Glomerular visceral epithelial cell (primary cell): ENCODE measurements at regions not wholly inside any gene's neighbourhood (a gene's known extent, or its start where the extent isn't known, plus 50 kb on each side); places are given as distances from the start of the nearest gene placed in this dataset.

Experiments used
- DNase-seq: peaks from one replicate; pipeline ENCODE4 v3.0.0-alpha.2; 2016; ENCODE audit errors: extremely low spot score

DNA sequence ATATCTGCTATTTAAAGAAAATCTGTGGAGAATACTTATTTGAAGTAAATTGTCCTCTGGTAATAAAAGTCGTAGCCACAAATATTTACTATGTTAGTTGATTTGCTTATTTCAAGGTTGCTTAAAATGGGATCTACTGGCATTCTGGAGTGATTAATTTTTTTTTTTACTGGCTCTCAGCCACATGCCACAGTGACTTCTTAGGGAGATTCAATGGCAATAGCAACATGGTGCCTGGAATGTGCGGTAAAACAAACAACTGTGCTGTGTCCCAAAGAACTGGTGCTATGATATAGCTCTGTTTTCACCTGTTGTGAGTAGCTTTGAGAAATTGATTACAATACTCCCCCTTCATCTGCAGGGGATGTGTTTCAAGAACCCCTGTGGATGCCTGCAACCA, 324.3 kb downstream of the GPAT3 start:
- no peak for DNase-seq

DNA sequence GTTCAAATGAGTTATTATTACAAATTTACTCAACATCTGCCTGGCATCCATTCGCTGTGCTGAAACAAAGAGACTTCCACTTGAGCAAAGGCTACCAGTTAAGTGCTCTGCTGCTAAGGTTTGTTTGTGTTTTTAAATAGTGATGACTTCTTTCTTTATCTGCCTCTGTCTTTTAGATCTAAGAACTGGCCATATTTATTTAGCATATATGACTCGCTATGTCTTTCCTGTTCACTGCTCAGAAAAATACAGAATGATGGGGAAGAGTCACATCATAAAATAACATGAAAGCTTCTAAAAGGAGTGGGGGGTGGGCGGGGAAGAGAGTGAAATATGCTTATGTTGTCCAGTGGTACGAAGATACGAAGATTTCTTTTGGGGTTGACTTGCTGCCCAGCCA, 322.2 kb downstream of the GPAT3 start:
- DNase-seq: no peak

DNA sequence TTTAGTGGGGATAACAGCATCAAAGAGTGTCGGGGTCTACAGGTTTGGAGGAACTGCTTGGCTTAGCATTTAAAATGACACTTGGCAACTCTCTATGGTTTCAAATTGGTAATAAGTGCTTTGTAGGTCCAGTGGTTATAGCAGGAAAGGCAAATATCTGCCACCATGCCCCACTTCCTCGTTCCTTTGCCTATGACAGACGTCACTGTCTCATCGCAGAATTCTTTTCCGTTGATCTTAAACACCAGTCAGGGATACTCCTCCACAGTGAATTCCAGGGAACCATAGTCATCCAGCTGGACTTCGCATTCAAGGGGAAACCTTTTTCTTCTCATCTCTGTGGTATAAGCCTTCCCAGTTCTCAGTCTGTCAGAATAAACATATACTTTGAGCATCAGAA, 319.1 kb downstream of the GPAT3 start:
- DNase-seq: peak; percentile 95

GRCh38 chr4:83852085-83852451, 316.2 kb downstream of the GPAT3 start:
- peak; percentile 71 for DNase-seq

DNA sequence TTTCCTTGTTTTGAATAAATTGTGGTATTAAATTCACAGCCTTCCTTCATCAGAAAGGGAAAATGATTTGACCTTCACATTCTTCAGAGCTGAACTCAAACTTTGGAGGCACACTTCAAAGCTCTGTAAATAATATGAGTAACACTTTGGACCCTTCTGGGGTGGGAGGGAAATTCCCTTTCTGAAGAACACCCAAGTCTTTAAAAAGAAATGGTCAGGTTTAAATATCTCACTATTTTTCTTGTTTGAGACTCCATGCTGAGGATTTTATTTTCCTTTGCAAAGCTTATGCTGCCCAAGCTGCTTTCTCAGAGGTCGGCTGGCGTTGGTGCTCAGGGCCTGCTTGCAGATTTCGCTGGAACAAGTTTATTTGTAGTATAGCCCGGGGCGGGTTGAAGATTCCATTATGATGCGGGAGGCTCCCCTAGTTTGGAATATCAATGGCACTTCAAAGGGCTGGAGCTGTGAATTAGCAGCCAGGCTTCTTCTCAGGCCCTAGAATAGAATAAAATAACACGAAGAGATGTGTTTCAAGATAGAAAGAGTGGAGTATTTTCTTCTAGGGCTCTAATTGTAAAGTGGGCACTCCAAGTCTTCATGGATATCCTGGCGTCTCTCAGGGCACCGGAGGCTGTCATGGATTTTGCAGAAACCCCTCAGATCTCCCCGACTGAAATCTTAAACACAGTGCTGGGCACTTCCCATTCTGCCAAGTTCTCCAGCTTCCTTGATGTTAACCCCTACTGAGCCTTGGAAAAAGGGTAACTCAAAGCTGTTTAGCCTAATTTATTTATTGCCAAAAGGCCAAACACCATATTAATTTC, 315.6 kb downstream of the GPAT3 start:
- DNase-seq: peak; percentile 89

DNA sequence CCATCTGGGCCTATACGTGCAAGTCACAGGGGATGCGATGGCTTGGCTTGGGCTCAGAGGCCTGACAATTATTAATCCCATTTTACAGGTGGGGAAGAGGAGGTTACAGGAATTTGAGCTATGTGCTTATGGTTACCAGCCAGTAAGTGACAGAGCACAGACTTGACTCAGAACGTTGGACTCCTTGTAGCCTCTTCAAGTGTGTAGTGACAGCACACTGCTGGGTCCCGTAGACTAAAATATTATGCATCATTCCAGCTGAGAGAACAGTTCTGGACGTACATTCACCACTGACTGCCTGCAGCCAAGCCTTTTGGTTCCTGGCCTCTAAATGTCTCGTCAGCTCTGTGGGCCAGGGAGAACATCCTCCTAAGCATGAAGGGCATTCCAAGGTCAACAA, 314.5 kb downstream of the GPAT3 start:
- peak; percentile 95 for DNase-seq

- DNase-seq: no peak
Observed at GRCh38 chr4:83846193-83846830, 310.4 kb downstream of the GPAT3 start.

GRCh38 chr4:83839615-83840014, 303.7 kb downstream of the GPAT3 start:
- no peak for DNase-seq

DNA sequence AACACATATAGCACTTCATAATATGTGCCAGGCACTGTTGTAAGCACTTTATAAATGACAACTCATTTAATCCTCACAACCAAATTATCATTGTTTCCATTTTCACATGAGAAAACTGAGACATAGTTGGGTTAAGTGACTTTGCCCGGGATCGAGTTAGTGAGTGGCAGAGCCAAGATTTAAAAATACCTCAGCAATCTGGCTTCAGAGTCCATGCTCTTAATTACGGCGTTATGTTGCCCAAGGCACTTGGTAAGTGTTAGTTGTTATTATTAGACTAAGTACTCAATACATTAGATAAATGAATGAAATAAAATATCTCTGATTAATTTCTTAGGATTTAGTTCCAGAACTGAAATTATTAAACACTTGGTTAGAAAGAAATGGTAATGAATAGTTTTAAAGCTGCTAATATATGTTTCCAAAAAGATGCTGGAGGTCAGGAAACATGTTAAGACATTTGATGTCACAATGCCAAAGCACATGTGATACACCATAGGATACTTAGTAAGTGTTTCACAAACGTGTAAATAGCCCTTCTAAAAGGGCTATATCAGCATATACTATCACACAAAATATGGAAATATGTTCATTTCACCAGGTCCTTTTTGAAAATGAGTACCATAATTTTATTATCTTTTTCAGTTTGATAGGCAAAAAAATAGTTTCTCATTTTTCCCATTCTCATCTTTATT, 301.9 kb downstream of the GPAT3 start:
- no peak for DNase-seq

- no peak for DNase-seq
Observed at GRCh38 chr4:83833920-83834319, 298.0 kb downstream of the GPAT3 start.

DNA sequence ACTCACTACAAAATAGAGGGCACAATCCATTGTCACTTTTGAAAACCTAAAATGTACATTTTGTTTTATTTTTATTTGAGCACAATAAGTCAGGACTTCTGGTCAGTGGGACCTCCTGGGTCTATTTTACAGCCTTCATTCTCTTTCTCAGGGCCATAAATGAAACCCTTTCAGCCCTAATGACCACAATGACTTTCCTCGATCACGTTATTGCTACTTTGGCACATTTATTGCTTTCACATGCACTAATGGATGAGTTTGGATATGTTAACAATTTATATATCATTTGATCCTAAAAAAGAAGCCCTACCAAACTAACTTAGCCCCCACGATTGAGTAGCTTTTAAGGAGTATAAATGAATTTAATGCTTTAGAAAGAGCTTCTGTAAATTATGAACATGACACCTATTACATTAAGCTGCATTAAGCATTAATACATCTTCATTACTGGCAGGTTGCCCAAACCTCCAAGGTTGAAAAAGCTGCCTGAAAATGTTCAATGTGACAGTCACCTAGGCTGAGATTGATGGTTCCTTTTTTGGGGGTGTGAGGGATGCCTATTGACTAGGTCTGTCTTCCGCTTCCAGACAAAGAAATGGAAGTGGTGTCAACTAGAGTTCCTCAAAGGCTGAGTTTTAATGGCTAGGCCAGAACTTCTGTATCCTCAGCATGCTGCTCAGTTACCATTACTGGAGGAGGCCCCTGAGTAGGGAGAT, 296.4 kb downstream of the GPAT3 start:
- no peak for DNase-seq

GRCh38 chr4:83831588-83831987, 295.7 kb downstream of the GPAT3 start:
- DNase-seq: no peak

- no peak for DNase-seq
Observed at GRCh38 chr4:83830138-83830888, 294.4 kb downstream of the GPAT3 start.

- no peak for DNase-seq
Observed at GRCh38 chr4:83828601-83829000, 292.7 kb downstream of the GPAT3 start.

DNA sequence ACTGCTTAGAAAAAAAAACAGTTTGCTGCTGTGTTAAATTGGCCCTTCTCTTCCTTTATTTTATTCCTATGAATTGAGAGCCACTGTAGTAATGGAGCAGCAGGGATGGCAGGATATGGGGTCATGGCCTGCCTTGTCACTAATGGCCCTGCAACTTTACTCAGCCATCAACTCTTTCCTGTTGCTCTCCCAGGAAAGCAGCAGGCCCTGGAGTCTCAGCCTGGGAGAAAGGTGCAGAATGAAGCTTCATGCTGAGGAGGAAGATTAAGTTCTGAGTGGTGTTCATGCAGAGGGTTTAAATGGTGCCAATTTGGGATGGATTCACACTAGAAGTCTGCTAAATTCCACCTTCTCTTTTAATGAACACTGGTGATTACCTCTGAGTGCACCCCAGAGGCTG, 285.6 kb downstream of the GPAT3 start:
- DNase-seq: no peak

- no peak for DNase-seq
Observed at GRCh38 chr4:83819582-83819981, 283.7 kb downstream of the GPAT3 start.

- DNase-seq: no peak
Observed at GRCh38 chr4:83810428-83810827, 274.5 kb downstream of the GPAT3 start.

- no peak for DNase-seq
Observed at GRCh38 chr4:83809581-83809980, 273.7 kb downstream of the GPAT3 start.

- DNase-seq: no peak
Observed at GRCh38 chr4:83793481-83793880, 257.6 kb downstream of the GPAT3 start.

DNA sequence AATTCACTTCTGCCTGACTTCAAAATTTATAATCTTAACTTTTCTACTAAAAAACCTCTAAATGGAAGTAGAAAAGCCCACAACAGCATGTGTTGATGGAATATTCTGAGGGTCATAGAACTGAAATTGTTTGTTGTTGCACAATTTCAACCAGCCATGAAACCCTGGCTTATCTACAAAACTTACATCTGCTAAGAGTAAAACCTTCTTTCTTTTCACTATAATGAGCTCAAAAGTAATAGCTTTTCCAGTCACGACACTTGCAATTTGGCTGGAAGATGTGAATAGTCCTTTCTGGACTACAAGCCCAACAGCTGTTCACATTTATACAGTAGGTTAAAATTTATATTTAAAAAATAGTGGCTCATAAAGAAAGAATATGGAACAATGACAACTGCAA, 250.0 kb downstream of the GPAT3 start:
- no peak for DNase-seq

GRCh38 chr4:83783215-83783614, 247.3 kb downstream of the GPAT3 start:
- peak; percentile 6 for DNase-seq

DNA sequence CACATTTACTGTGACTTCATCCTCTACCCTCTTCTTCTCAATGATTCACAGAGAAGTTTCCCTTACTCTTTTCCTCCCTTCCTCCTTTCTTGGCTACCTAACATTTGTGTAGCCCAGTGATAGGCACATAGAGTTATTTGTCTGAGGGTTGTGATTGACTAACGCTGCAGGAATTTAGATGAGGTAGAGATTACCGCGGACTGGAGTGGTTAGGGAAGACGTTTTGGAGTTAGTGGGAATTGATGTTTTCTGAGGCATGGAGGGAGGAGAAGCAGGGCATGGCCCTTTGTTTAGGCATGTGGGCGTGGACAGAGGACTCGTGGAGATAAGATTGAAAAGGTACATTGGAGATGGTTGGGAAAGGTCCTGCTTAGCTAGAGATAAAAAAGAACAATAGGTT, 246.7 kb downstream of the GPAT3 start:
- DNase-seq: no peak
